H1 (cell line): ENCODE measurements at regions not wholly inside any gene's neighbourhood (a gene's known extent, or its start where the extent isn't known, plus 50 kb on each side); places are given as distances from the start of the nearest gene placed in this dataset.

Source experiments
- CTCF ChIA-PET: fragments of 300-600 bp; sonication (Branson Sonifier 250); formaldehyde crosslinking; loops from one replicate; lab custom pipeline; 2021; ENCODE audit not compliant: partially characterized antibody; lab: Charles Lee
- POLR2A ChIA-PET: fragments of 300-600 bp; sonication (Branson Sonifier 250); formaldehyde crosslinking; loops from one replicate; lab custom pipeline; 2021; ENCODE audit warnings: inconsistent platforms; ENCODE audit not compliant: partially characterized antibody; lab: Charles Lee
- DNase-seq, 2 experiments: peaks; one replicate each; pipeline versions ENCODE4 v3.0.0 to v3.0.0-alpha.2; 2010 to 2022; ENCODE audit warnings: low spot score in 2 of 2, low read depth in 1 of 2, mixed read lengths in 1 of 2
- FAIRE-seq: peaks from 2 replicates; lab custom pipeline; 2011; peaks lifted over from hg19 to GRCh38; lab: Jason Lieb, UNC
- H2AFZ ChIP-seq: 2 replicates; pipeline ENCODE4 v1.8.1; 2012; ENCODE audit warnings: low read length, inconsistent platforms
- H2AK5ac ChIP-seq: 2 replicates; pipeline ENCODE4 v1.6.1; 2013; ENCODE audit warnings: low read depth, low read length
- H2BK120ac ChIP-seq: replicated peaks from 2 replicates; pipeline ENCODE3; 2013; ENCODE audit warnings: low read depth, low read length, inconsistent platforms
- H2BK12ac ChIP-seq: 2 replicates; pipeline ENCODE4 v1.6.1; 2013; ENCODE audit warnings: low read depth, low read length
- H2BK15ac ChIP-seq: 2 replicates; pipeline ENCODE4 v1.6.1; 2013; ENCODE audit warnings: low read length
- H2BK20ac ChIP-seq: 2 replicates; pipeline ENCODE4 v1.6.1; 2013; ENCODE audit warnings: low read length
- H2BK5ac ChIP-seq: 2 replicates; pipeline ENCODE4 v1.6.1; 2013; ENCODE audit warnings: low read depth, low read length
- H3K14ac ChIP-seq: 2 replicates; pipeline ENCODE4 v1.6.1; 2013; ENCODE audit warnings: inconsistent platforms; ENCODE audit not compliant: insufficient read length
- H3K18ac ChIP-seq: 2 replicates; pipeline ENCODE4 v1.6.1; 2013; ENCODE audit warnings: low read length; ENCODE audit errors: extremely low read depth
- H3K23ac ChIP-seq: 2 replicates; pipeline ENCODE4 v1.6.1; 2013; ENCODE audit warnings: inconsistent platforms; ENCODE audit not compliant: insufficient read length
- H3K23me2 ChIP-seq: 2 replicates; pipeline ENCODE4 v1.6.1; 2013; ENCODE audit warnings: low read depth, low read length
- H3K27ac ChIP-seq: 2 replicates; pipeline ENCODE4 v1.6.1; 2011; ENCODE audit warnings: low read depth, low read length, inconsistent platforms
- H3K27me3 ChIP-seq, 4 experiments: replicated peaks in 1 of 4; 1 replicate in 1 of 4; 2 replicates in 3 of 4; pipeline versions ENCODE4 v1.6.1 to v1.8.1; 2011 to 2013; ENCODE audit warnings: low read length in 3 of 4, mild to moderate bottlenecking in 3 of 4, inconsistent platforms in 2 of 4, mixed read lengths in 2 of 4, moderate library complexity in 1 of 4; ENCODE audit not compliant: control insufficient read depth in 3 of 4, insufficient read depth in 3 of 4; ENCODE audit errors: extremely low read depth in 1 of 4
- H3K36me3 ChIP-seq, 4 experiments: 2 replicates each; pipeline versions ENCODE4 v1.6.1 to v1.8.1; 2011 to 2013; ENCODE audit warnings: mild to moderate bottlenecking in 4 of 4, low read length in 3 of 4, moderate library complexity in 2 of 4, control low read depth in 1 of 4, inconsistent platforms in 1 of 4; ENCODE audit not compliant: insufficient read depth in 4 of 4, control insufficient read depth in 2 of 4
- H3K4ac ChIP-seq: replicated peaks from 2 replicates; pipeline ENCODE3; 2013; ENCODE audit warnings: low read length, low read depth, mixed read lengths, inconsistent platforms; ENCODE audit not compliant: insufficient read length
- H3K4me1 ChIP-seq, 4 experiments: replicated peaks in 1 of 4; 1 replicate in 1 of 4; 2 replicates in 3 of 4; pipeline versions ENCODE4 v1.6.1 to v1.8.1; 2011 to 2013; ENCODE audit warnings: low read length in 3 of 4, inconsistent platforms in 2 of 4, mixed read lengths in 1 of 4; ENCODE audit not compliant: insufficient read depth in 4 of 4, control insufficient read depth in 3 of 4
- H3K4me2 ChIP-seq, 2 experiments: 2 replicates each; pipeline versions ENCODE4 v1.6.1 to v1.8.1; 2011 to 2013; ENCODE audit warnings: low read depth in 2 of 2, low read length in 2 of 2, control low read depth in 1 of 2, inconsistent platforms in 1 of 2, mild to moderate bottlenecking in 1 of 2; ENCODE audit not compliant: insufficient read depth in 1 of 2
- H3K4me3 ChIP-seq, 4 experiments: fragments of 200-600, 300-600 bp in 1 of 4; sonication (generic), shearing (Covaris generic), sonication (Bioruptor Twin) in 1 of 4; 2 replicates each; pipeline versions ENCODE4 v1.5.1 to v1.8.1; 2011 to 2016; ENCODE audit warnings: low read length in 4 of 4, low read depth in 3 of 4, control low read depth in 2 of 4, inconsistent platforms in 2 of 4, mild to moderate bottlenecking in 2 of 4, mixed read lengths in 1 of 4, moderate library complexity in 1 of 4; ENCODE audit not compliant: insufficient read depth in 2 of 4; ENCODE audit errors: extremely low read depth in 1 of 4
- H3K56ac ChIP-seq: replicated peaks from 2 replicates; pipeline ENCODE3; 2013; ENCODE audit warnings: low read depth, mild to moderate bottlenecking, mixed read lengths, low read length, inconsistent platforms; ENCODE audit not compliant: insufficient read length
- H3K79me1 ChIP-seq: 2 replicates; pipeline ENCODE4 v1.6.1; 2013; ENCODE audit warnings: low read depth, low read length, control low read depth
- H3K79me2 ChIP-seq, 2 experiments: 2 replicates each; pipeline versions ENCODE4 v1.6.1 to v1.8.1; 2012 to 2013; ENCODE audit warnings: low read length in 2 of 2, mild to moderate bottlenecking in 2 of 2, inconsistent platforms in 1 of 2; ENCODE audit not compliant: insufficient read depth in 2 of 2, control insufficient read depth in 1 of 2
- H3K9ac ChIP-seq, 4 experiments: replicated peaks in 1 of 4; 1 replicate in 1 of 4; 2 replicates in 3 of 4; pipeline versions ENCODE4 v1.6.1 to v1.8.1; 2011 to 2013; ENCODE audit warnings: low read depth in 3 of 4, low read length in 3 of 4, control low read depth in 2 of 4, mild to moderate bottlenecking in 2 of 4, moderate library complexity in 2 of 4, inconsistent platforms in 1 of 4; ENCODE audit errors: extremely low read depth in 1 of 4
- H3K9me3 ChIP-seq, 2 experiments: 2 replicates each; pipeline versions ENCODE4 v1.6.1 to v1.8.1; 2012 to 2013; ENCODE audit warnings: mild to moderate bottlenecking in 2 of 2, moderate library complexity in 2 of 2, control low read depth in 1 of 2, inconsistent platforms in 1 of 2, low read depth in 1 of 2, low read length in 1 of 2, mixed read lengths in 1 of 2; ENCODE audit not compliant: insufficient read depth in 2 of 2
- H4K20me1 ChIP-seq, 2 experiments: replicated peaks in 1 of 2; 2 replicates each; pipeline versions ENCODE3 to v1.8.1; 2011 to 2013; ENCODE audit warnings: inconsistent platforms in 2 of 2, low read length in 2 of 2, mild to moderate bottlenecking in 1 of 2; ENCODE audit not compliant: insufficient read depth in 2 of 2, control insufficient read depth in 1 of 2
- H4K5ac ChIP-seq: 2 replicates; pipeline ENCODE4 v1.6.1; 2013; ENCODE audit warnings: low read length, low read depth, mixed read lengths, inconsistent platforms; ENCODE audit not compliant: insufficient read length
- H4K8ac ChIP-seq: 2 replicates; pipeline ENCODE4 v1.8.0; 2013; ENCODE audit warnings: mild to moderate bottlenecking, moderate library complexity, low read length, inconsistent platforms; ENCODE audit not compliant: insufficient read depth; ENCODE audit errors: extremely low read depth
- H4K91ac ChIP-seq: replicated peaks from 2 replicates; pipeline ENCODE3; 2013; ENCODE audit warnings: low read length, mixed read lengths, inconsistent platforms; ENCODE audit not compliant: insufficient read length
- ASH2L ChIP-seq: fragments of 200-600, 300-600 bp; sonication (generic); IDR thresholded peaks from one replicate; pipeline ENCODE4 v1.7.1; 2017; ENCODE audit warnings: low read length
- CBX8 ChIP-seq: fragments of 300-800, 300-1000 bp; sonication (generic); IDR thresholded peaks from 2 replicates; pipeline ENCODE4 v1.7.1; 2016; ENCODE audit warnings: low read depth, low read length, borderline replicate concordance
- CHD1 ChIP-seq: IDR thresholded peaks from 2 replicates; pipeline ENCODE4 v1.6.1; 2012; ENCODE audit warnings: low read depth, low read length, improper control_type of control experiment
- JUND ChIP-seq: IDR thresholded peaks from 2 replicates; pipeline ENCODE4 v1.6.1; 2011; ENCODE audit warnings: mild to moderate bottlenecking, improper control_type of control experiment, low read length
- RAD21 ChIP-seq, 2 experiments: IDR thresholded peaks in 1 of 2; conservative IDR thresholded peaks in 1 of 2; 2 replicates each; pipeline ENCODE4 v1.6.1; 2011; ENCODE audit warnings: low read depth in 2 of 2, low read length in 2 of 2, improper control_type of control experiment in 1 of 2, inconsistent platforms in 1 of 2, mild to moderate bottlenecking in 1 of 2, moderate library complexity in 1 of 2
- TBP ChIP-seq: IDR thresholded peaks from 2 replicates; pipeline ENCODE4 v1.6.1; 2011; ENCODE audit warnings: low read depth, low read length, improper control_type of control experiment
- WGBS, 2 experiments: shearing (Covaris generic) in 1 of 2; methylation state at CpG; one replicate each; pipeline versions ENCODE4 v1.1.6 to v1.1.7; 2013 to 2015; ENCODE audit warnings: low lambda C conversion rate in 2 of 2, mixed read lengths in 2 of 2, inconsistent platforms in 1 of 2, low coverage in 1 of 2, missing lambda C conversion rate in 1 of 2; ENCODE audit not compliant: insufficient replicate concordance in 2 of 2, insufficient coverage in 1 of 2, insufficient read length in 1 of 2; ENCODE audit errors: extremely low coverage in 1 of 2, missing lambda C conversion rate in 1 of 2; 5-methylcytosine and 5-hydroxymethylcytosine counted together

DNA sequence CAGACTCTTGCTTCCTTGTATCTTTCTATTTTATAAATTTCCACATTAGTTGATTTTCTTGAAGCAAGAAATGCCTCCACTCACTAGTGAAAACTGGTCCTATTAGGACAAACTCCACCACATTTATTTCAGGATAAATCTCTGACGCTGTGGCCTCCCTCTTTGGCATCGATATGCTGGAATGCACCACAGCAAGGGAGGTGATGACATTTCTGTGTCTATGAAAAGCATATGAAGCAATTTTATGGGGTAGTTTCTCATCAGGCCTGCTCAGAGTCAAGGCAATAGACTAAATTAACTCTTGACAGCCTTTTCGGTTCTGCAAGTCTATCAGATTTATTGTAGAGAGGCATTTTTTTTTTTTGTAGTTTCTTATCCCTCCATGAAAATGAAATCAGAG, 304.4 kb downstream of the ZEB1 start:
- FAIRE-seq (no peak), DNase-seq (no peak)
- Histone ChIP-seq H2AK5ac (no peak overlapping the region), H3K79me1 (no peaks in the 10 kb centered on the region), H3K4me2 (no peak overlapping the region), H3K23ac (no peak overlapping the region), H4K91ac (no peak overlapping the region), H4K20me1 (no peaks in the 10 kb centered on the region), H3K18ac (no peak overlapping the region), H4K8ac (no peak overlapping the region), H3K56ac (no peak overlapping the region), H4K5ac (no peak overlapping the region), H2BK15ac (no peak overlapping the region), H3K9ac (no peak overlapping the region), H3K79me2 (no peaks in the 10 kb centered on the region), H3K23me2 (no peaks in the 10 kb centered on the region), H3K4ac (no peak overlapping the region), H2BK120ac (no peak overlapping the region), H2AFZ (no peak overlapping the region), H3K27me3 (no peaks in the 10 kb centered on the region), H3K4me1 (peaks cover 0 to 2% (median under 1%) of the 10 kb centered on the region in 4 experiments; a peak in 4 of 7 replicates), H3K36me3 (no peaks in the 10 kb centered on the region; a peak in 1 of 8 replicates), H2BK12ac (no peak overlapping the region), H3K4me3 (no peak overlapping the region), H3K9me3 (peaks cover 4 to 13% of the 10 kb centered on the region in 2 experiments; a peak in 3 of 4 replicates), H3K14ac (no peak overlapping the region), H2BK5ac (no peak overlapping the region), H2BK20ac (no peak overlapping the region), H3K27ac (no peak overlapping the region)
- 92% methylated on average over 3 of the region's 3 CpGs; no CpG with 5 or more reads in 1 of the 2 experiments for WGBS, 2 experiments
- TF ChIP-seq CHD1 (no peak), JUND (no peak), TBP (no peak), RAD21 (IDR thresholded peaks at IDR 0.05 in 1 of 2, conservative IDR thresholded peaks at IDR 0.05 in 1 of 2; ENCODE audit: low read depth in 2 of 2, low read length in 2 of 2) (no peak), ASH2L (no peak), CBX8 (no peak)
- POLR2A ChIA-PET: no interaction called here
- CTCF ChIA-PET: interaction anchor here (5.5 kb wide), 1 partner anchor 18 kb away, joined by 39 read pairs; no protein-coding TSS in a partner anchor
